Left ventricle myocardium inferior (tissue), 1 donor: ENCODE measurements at regions not wholly inside any gene's neighbourhood (a gene's known extent, or its start where the extent isn't known, plus 50 kb on each side); places are given as distances from the start of the nearest gene placed in this dataset.

Experiments used
- DNase-seq: peaks from one replicate; pipeline ENCODE4 v3.0.0-alpha.2; 2020
- H3K27ac ChIP-seq: fragments of 200-600 bp; replicated peaks from 2 replicates; pipeline ENCODE4 v1.8.0; 2021
- H3K27me3 ChIP-seq: fragments of 200-600 bp; 2 replicates; pipeline ENCODE4 v1.8.0; 2021; ENCODE audit warnings: low read depth
- H3K36me3 ChIP-seq: fragments of 200-600 bp; 2 replicates; pipeline ENCODE4 v1.8.0; 2021
- H3K4me1 ChIP-seq: fragments of 200-600 bp; 2 replicates; pipeline ENCODE4 v1.8.0; 2021
- H3K4me3 ChIP-seq: fragments of 200-600 bp; 2 replicates; pipeline ENCODE4 v1.8.0; 2021; ENCODE audit warnings: mild to moderate bottlenecking, moderate library complexity
- H3K9me3 ChIP-seq: fragments of 200-600 bp; replicated peaks from 2 replicates; pipeline ENCODE4 v1.8.0; 2021
- intact Hi-C: fragments of 100-400 bp; cut with micrococcal nuclease; formaldehyde crosslinking; loops from one replicate; pipeline ENCODE4 v1.11.0; 2022
- TF ChIP-seq, protein P1 (sequence below): fragments of 200-600 bp; IDR thresholded peaks from 2 replicates; pipeline ENCODE4 v1.8.0; 2021; ENCODE audit warnings: antibody characterized with exemption, mild to moderate bottlenecking, borderline replicate concordance
- donor health status: DM: no; HTN: yes; CAD: no; lungs with severe emphysema.

DNA sequence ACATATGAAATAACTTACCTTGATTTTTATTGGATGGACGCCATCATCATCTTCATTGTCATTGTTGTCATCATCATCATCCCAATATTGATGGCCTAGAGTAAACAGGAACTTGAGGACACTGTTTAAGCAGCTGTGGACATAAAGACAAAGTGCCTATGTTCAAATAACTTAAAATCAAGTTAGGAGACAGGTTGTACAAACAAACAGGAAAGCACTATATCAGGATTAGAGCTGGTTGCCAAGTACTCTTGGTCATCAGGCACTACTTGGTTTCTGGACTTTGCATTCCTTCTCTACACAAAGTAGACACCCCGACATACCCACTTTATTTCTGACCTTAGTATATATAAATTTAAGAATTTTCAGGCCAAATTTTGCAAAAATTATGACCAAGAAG, 608.6 kb downstream of the KLHL13 start:
- H3K36me3 ChIP-seq: no peaks in the 10 kb centered on the region
- no peak overlapping the region for H3K4me3 ChIP-seq
- H3K9me3 ChIP-seq: peaks cover 8% of the 10 kb centered on the region
- no peaks in the 10 kb centered on the region for H3K4me1 ChIP-seq
- H3K27ac ChIP-seq: no peak overlapping the region
- intact Hi-C loops: no loop called here
- TF ChIP-seq, protein P1, sequence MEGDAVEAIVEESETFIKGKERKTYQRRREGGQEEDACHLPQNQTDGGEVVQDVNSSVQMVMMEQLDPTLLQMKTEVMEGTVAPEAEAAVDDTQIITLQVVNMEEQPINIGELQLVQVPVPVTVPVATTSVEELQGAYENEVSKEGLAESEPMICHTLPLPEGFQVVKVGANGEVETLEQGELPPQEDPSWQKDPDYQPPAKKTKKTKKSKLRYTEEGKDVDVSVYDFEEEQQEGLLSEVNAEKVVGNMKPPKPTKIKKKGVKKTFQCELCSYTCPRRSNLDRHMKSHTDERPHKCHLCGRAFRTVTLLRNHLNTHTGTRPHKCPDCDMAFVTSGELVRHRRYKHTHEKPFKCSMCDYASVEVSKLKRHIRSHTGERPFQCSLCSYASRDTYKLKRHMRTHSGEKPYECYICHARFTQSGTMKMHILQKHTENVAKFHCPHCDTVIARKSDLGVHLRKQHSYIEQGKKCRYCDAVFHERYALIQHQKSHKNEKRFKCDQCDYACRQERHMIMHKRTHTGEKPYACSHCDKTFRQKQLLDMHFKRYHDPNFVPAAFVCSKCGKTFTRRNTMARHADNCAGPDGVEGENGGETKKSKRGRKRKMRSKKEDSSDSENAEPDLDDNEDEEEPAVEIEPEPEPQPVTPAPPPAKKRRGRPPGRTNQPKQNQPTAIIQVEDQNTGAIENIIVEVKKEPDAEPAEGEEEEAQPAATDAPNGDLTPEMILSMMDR: no peak
- DNase-seq: no peak
- H3K27me3 ChIP-seq: no peaks in the 10 kb centered on the region

DNA sequence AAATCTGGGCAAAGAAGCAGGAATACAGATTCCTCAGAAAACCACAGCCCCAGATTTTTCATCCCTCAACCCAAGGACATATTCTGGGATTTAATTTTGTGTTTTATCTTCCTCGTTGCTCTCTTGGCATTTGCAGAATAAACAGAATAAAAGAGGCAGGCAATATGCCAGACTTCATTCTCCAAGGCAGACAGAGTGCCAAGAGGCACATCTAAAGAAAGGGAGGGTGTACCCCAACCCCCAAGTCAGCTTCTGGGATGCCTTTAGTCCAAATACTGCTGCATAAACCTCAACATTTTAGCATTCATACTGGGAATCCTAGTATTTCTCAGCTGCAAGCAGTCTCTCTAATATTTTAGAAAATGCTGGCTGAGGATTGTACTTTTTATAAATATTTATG, 629.2 kb downstream of the KLHL13 start:
- DNase-seq: no peak
- TF ChIP-seq, protein P1: no peak
- H3K4me1 ChIP-seq: no peaks in the 10 kb centered on the region
- H3K9me3 ChIP-seq: no peaks in the 10 kb centered on the region
- H3K27ac ChIP-seq: no peak overlapping the region
- H3K27me3 ChIP-seq: no peaks in the 10 kb centered on the region
- no peaks in the 10 kb centered on the region for H3K36me3 ChIP-seq
- intact Hi-C loops: no loop called here
- H3K4me3 ChIP-seq: no peak overlapping the region

DNA sequence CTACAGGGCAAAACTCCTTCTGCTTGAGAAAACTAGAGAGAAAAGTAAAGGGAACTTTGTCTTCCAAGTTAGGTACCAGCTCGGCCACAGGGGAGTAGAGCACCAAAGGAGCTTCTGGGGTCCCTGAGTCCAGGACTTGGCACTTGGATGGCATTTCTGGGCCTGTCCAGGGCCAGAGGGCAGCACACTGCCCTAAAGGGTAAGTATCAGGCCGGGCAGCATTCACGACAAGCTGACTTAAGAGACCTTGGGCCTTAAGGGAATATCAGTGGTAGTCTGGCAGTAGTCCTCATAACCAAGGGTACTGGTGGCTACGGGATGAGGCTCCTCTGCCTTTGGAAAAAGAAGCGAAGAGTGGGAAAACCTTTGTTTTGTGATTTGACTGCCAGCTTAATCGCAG, 632.7 kb downstream of the KLHL13 start:
- intact Hi-C loops: no loop called here
- H3K9me3 ChIP-seq: no peaks in the 10 kb centered on the region

DNA sequence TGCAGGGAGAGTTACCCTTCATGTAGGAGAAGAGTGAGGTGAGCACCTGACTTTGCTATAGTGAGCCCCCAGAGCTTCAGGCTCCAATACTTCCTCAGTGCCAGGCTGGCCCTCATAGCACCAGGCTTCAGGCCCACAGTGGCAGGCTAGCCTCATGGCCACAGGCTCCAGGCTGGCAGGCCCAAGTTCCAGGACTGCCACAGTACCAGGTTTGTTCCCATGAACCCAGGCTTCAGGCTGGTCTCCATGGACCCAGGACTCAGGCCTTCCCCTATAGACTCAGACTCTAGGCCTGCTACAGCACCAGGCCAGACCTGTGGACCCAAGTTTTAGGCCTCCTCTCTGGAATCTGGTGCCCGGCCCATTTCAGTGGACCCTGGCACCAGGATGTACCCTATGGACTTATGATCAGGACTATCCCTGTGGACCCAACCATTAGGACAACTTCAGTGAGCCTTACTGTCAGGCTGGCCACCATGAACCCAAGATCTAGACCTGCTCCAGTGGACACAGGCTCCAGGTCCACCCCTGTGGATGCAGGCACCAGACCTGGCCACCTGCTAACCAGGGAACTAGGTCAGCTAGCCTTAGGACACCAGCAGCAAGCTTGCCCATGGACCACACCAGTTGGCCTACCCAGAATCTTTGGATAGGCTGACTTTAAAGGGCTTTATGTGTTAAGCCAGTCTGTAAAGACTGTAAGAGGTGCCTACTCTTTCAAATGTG, 658.2 kb downstream of the KLHL13 start:
- Histone ChIP-seq H3K36me3 (no peaks in the 10 kb centered on the region), H3K4me3 (no peak overlapping the region), H3K27ac (no peak overlapping the region), H3K9me3 (peaks cover 18% of the 10 kb centered on the region), H3K27me3 (no peaks in the 10 kb centered on the region), H3K4me1 (no peaks in the 10 kb centered on the region)
- TF ChIP-seq, protein P1: no peak
- intact Hi-C loops: no loop called here
- no peak for DNase-seq

More for the DNA sequence above, 632.7 kb downstream of the KLHL13 start:
- DNase-seq: no peak
- Histone ChIP-seq H3K36me3 (no peaks in the 10 kb centered on the region), H3K27ac (no peak overlapping the region), H3K4me1 (no peaks in the 10 kb centered on the region), H3K4me3 (no peak overlapping the region), H3K27me3 (no peaks in the 10 kb centered on the region)
- TF ChIP-seq, protein P1: no peak

DNA sequence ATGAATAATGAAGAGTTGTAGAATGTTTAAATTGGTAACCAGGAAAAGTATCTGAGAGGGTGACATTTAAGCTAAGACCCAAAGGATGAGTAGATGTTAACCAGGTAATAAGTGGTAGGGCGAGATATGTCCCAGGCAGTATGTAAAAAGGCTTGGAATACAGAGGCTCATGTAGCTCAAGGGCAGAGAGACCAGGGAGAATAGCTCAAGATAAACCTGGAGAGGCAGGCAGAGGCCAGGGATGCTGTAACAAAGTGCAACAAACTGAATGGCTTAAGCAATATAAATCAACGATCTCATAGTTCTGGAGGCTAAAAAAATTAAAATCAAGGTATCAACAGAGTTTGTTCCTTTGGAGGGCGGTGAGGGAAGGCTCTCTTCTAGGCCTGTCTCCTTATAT, 660.8 kb downstream of the KLHL13 start:
- no peaks in the 10 kb centered on the region for H3K36me3 ChIP-seq
- H3K4me3 ChIP-seq: no peak overlapping the region
- H3K4me1 ChIP-seq: no peaks in the 10 kb centered on the region
- H3K9me3 ChIP-seq: no peaks in the 10 kb centered on the region
- TF ChIP-seq, protein P1: no peak
- no peaks in the 10 kb centered on the region for H3K27me3 ChIP-seq
- H3K27ac ChIP-seq: no peak overlapping the region
- intact Hi-C loops: no loop called here
- no peak for DNase-seq
